GM21360 (cell line): ENCODE measurements at regions not wholly inside any gene's neighbourhood (a gene's known extent, or its start where the extent isn't known, plus 50 kb on each side); places are given as distances from the start of the nearest gene placed in this dataset.
"Not testable (repeated sequence)": the region's sequence is repeated elsewhere in the genome, so short reads cannot be mapped to it uniquely, and the experiment has no call there.

Experiments
- ATAC-seq: cut with Tn5 transposase; IDR thresholded peaks from one replicate; pipeline ENCODE4 v1.9.1; 2021; ENCODE audit warnings: mild to moderate bottlenecking, moderate library complexity; ENCODE audit not compliant: unreplicated experiment

GRCh38 chr13:19362946-19363510, 181.4 kb upstream of the TUBA3C start:
- ATAC-seq, result no peak

DNA sequence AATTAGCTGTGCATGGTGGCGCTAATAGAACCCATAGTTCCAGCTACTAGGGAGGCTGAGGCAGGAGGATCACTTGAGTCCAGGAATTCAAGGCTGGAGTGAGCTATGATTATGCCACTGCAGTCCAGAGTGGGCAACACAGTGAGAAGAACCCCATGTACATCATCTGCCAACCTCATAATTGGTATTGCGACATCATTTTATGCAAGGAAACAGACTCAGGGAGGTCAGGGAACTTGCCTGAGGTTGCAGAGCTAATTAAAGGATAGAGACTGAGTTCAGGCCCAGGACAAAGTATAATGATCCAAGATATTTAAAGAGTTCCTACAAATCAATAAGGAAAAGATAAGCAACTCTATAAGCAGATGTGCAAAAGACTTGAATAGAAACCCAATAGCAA, 178.1 kb upstream of the TUBA3C start:
- ATAC-seq, result not testable (repeated sequence)

DNA sequence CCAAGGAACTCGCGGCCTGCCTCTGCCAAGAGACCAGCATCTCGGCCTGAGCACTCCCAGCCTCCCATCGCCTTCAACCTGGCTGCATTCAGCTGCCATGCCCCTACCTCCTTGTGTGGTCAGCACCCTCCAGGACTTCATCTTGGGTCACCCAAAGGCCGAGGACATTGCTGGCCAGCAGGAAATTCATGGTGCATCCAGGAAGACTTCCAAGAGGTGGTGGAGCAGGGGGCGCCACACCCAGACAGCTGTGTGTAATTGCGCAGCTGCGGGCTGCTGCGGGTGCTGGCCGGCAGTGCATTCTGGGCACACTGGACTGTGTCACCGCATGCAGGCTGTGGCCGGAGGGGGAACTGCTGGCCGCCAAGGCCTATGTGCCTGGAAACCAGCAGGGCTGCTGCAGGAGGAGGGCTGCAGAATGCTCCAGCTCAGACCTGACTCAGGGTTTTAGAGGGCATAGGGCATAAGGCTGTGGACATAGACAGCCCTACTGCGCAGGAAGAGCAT, 164.3 kb upstream of the TUBA3C start:
- ATAC-seq, result no peak

DNA sequence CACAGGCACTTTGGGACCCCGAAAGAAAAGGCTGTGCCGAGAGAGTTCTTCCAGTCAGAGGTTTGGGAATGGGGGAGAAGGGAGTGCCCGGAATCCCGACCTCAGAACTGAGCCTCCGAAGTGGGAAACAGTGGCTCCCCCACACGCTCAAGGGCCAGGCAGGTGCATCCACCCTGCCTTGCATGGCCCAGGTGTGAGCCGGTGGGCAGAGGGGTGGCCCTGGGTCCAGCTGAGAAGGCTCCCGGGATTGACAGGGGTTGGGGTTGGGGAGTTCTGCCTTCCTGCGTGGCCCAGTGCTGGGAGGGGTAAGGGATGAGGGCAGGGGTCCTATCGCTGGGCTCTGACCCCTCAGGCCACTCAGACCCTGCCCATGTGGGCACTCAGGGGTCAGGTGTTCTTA, 163.5 kb upstream of the TUBA3C start:
- peak; percentile 31 for ATAC-seq

DNA sequence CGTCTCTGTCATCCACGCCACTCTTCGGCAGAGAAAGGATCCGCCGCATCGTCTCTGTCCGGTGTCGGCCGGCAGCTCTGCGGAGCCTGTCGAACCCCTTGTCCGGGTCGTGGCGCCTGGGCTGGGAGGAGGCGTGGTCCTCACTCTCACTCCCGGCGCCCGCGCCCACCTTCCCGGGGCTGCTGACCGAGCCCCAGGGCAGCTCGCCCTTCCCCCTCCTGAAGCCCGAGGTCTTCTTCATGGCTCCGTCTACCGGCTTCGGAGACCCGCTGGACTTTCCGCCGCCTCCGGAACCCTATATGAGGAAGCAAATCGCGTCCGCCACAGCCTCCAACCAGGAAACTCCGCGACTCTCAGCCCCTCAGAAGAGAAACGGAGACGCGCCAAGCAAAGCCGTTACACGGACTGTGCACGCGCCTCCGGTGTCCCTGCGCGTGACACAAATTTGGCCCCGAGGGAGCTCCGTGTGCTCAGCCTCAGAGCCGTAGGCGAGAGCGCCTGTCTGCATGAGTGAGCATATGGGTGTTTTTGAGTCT, 163.0 kb upstream of the TUBA3C start:
- ATAC-seq, result peak; percentile 70

DNA sequence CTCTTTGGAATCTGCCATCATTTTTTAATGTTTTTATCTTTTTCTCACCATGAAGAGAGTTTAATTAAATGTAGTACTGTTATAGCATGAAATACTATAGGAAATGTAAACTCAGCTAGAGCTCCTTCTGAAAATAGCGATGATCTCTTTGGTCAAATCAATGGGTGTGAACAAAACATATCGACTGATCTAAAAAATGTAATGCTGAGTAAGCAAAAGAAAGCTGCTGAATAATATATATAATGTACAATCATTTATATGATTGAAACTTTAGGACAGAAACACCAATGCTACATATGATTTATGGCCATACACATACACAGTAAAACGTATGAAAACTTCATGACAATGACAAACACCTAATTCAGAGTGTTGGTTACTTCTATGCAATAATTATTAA, 150.8 kb upstream of the TUBA3C start:
- no peak for ATAC-seq

DNA sequence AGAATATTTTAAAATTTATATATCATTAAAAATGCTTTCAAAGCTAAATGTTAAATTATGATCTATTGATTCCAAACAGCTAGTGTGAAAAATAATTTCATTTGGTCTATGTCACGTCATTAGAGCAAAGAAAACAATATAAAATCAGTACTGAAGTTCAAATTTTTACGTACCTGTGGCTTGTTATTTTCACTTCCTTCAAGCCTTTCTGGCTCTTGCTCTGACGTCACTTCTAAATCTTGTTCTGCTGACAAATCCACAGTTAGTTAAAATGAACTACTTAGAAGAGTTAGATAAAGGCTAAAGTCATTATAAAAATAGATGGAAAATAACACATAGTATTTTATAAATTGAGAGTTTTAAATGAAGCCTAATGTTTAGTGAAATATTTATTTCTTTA, 147.7 kb upstream of the TUBA3C start:
- ATAC-seq, result no peak

DNA sequence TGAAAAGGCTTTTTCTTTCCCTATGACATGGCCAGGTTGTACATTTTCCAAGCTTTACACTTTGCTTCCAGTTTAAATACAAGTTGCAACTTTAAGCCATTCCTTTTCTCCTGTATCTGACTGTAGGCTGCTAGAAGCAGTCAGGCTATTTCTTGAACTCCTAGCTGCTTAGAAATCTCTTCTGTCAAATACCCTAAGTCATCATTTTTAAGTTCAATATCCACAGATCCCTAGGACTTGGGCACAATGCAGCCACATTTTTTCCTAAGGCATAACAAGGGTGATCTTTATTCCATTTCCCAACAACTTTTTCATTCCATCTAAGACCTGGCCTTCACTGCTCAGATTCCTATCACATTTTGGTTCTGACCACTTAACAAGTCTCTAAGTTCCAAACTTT, 142.7 kb upstream of the TUBA3C start:
- no peak for ATAC-seq

GRCh38 chr13:19321222-19321621, 139.6 kb upstream of the TUBA3C start:
- ATAC-seq, result no peak

- ATAC-seq, result no peak
These were observed 123.8 kb upstream of the TUBA3C start for GRCh38 chr13:19305434-19305833.

- ATAC-seq, result no peak
These were observed 107.6 kb upstream of the TUBA3C start for GRCh38 chr13:19289180-19289579.

- no peak for ATAC-seq
These were observed 102.2 kb upstream of the TUBA3C start for GRCh38 chr13:19283836-19284235.

GRCh38 chr13:19268331-19268730, 86.7 kb upstream of the TUBA3C start:
- ATAC-seq, result no peak

DNA sequence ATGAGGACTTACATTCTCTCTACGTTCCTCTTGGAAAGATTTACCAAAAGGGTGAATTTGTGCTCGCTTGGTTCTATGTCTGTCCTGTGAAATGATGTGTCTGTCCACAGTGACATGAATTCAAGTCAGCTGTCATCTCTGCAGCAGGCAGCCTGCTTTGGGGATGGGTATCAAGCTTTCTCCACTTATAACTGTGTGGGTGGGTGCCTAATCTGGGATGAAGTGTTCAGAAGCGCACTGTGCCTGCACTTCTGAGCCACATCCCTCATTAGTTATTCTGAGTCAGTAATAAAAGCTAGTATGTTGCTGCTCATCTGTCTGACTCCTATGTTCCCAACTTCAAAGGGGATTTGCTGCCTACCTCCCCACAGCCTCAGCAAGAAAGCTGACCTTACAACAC, 86.1 kb upstream of the TUBA3C start:
- ATAC-seq, result no peak

DNA sequence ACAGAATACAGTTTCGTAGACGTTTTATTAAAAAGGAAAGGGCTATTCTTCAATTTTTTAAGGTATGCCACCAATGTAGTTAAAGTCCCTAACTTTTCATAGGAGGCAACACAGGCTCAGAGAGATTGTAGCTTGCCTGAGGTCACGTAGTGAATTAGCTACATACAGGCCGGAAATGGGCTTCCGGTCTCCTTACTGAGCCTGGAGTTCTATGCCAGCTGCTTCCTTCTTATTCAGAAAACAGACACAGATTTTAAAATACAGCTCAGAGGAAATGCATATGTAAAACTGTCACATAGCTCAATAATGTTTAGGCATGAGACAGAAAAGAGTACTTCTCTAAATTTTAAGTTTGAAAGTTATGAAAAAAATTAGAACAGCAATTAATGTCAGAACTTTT, 85.4 kb upstream of the TUBA3C start:
- no peak for ATAC-seq

DNA sequence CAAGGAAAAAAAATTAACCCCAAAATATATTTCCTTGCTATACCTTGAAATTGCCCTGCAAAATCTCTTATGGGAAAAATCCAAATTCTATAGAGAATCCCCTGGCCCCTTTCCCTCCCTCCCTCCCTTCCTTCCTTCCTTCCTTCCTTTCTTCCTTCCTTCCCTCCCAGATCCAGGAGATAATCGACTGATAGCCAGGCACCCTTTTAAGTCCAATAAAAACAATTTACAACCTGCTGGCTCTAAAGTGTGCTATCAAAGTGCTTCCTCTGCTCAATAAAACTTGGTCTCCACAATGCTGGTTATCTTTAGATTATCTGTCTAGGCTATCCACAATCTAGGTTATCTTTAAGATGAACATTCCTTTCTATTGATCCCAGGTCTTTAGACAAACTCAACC, 83.1 kb upstream of the TUBA3C start:
- no peak for ATAC-seq

- no peak for ATAC-seq
These were observed 70.8 kb upstream of the TUBA3C start for GRCh38 chr13:19252381-19252780.

GRCh38 chr13:19239114-19239860, 57.7 kb upstream of the TUBA3C start:
- peak; percentile 64 for ATAC-seq
